Smooth muscle cell (in vitro differentiated cells): ENCODE measurements at regions not wholly inside any gene's neighbourhood (a gene's known extent, or its start where the extent isn't known, plus 50 kb on each side); places are given as distances from the start of the nearest gene placed in this dataset.

Experiments used
- DNase-seq: peaks from one replicate; lab custom pipeline; 2025; ENCODE audit not compliant: unreplicated experiment; lab: John Stamatoyannopoulos, UW
- H2AFZ ChIP-seq: fragments of 200-600 bp; sonication (generic); 2 replicates; pipeline ENCODE4 v1.6.0; 2016; ENCODE audit warnings: antibody characterized with exemption, low read depth, mild to moderate bottlenecking
- H3F3A ChIP-seq: fragments of 200-600 bp; sonication (generic); 2 replicates; pipeline ENCODE4 v1.6.0; 2017; ENCODE audit warnings: antibody characterized with exemption, low read depth
- H3K27ac ChIP-seq: fragments of 200-600 bp; sonication (generic); 2 replicates; pipeline ENCODE4 v1.5.1; 2016; ENCODE audit warnings: low read depth, mild to moderate bottlenecking
- H3K27me3 ChIP-seq: fragments of 200-600 bp; sonication (generic); 2 replicates; pipeline ENCODE4 v1.6.1; 2016; ENCODE audit warnings: low read depth, mild to moderate bottlenecking
- H3K36me3 ChIP-seq: fragments of 200-600 bp; sonication (generic); 2 replicates; pipeline ENCODE4 v1.5.1; 2016; ENCODE audit warnings: low read depth
- H3K4me1 ChIP-seq: fragments of 200-600 bp; sonication (generic); 2 replicates; pipeline ENCODE4 v1.5.1; 2016; ENCODE audit warnings: low read depth
- H3K4me2 ChIP-seq: fragments of 200-600 bp; sonication (generic); 2 replicates; pipeline ENCODE4 v1.6.0; 2016; ENCODE audit warnings: mild to moderate bottlenecking
- H3K4me3 ChIP-seq: fragments of 200-600 bp; sonication (generic); 2 replicates; pipeline ENCODE4 v1.5.1; 2016; ENCODE audit warnings: mild to moderate bottlenecking
- H3K79me2 ChIP-seq: fragments of 200-600 bp; sonication (generic); 2 replicates; pipeline ENCODE4 v1.6.0; 2016; ENCODE audit warnings: low read depth, mild to moderate bottlenecking
- H3K9ac ChIP-seq: fragments of 200-600 bp; sonication (generic); 2 replicates; pipeline ENCODE4 v1.6.0; 2016; ENCODE audit warnings: low read depth
- H3K9me3 ChIP-seq: fragments of 200-600 bp; sonication (generic); replicated peaks from 2 replicates; pipeline ENCODE4 v1.5.1; 2016; ENCODE audit warnings: low read depth
- H4K20me1 ChIP-seq: fragments of 200-600 bp; sonication (generic); 2 replicates; pipeline ENCODE4 v1.6.0; 2016; ENCODE audit warnings: low read depth
- CTCF ChIP-seq: fragments of 200-600 bp; sonication (generic); IDR thresholded peaks from 2 replicates; pipeline ENCODE4 v1.5.1; 2017; ENCODE audit warnings: borderline replicate concordance, mild to moderate bottlenecking, antibody characterized with exemption; ENCODE audit not compliant: insufficient read depth, poor library complexity, severe bottlenecking
- WGBS: methylation state at CpG from one replicate; pipeline ENCODE4 v1.1.7; 2016; ENCODE audit warnings: low lambda C conversion rate; 5-methylcytosine and 5-hydroxymethylcytosine counted together

DNA sequence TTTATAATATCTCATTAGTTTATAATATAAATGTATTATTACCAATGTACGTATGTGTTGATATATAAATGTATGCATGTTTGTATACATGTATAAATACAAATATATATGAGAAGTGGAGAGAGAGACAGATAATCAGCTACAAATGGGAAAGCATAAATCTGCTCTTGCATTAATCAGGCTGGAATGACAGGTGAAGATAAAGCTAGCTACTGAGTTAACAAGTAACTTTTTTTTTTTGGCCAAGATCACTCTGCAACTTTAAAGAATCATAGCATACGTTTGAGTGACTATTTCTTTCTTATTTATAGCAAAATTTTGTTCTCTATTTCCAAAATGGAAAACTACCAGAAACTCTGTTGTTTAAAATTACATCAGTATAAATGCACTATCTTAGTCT lies 422.8 kb downstream of the SI start:
- H3K9ac ChIP-seq, result no peak overlapping the region
- no peaks in the 10 kb centered on the region for H3K27me3 ChIP-seq
- no peak for TF ChIP-seq CTCF
- DNase-seq, result no peak
- no peak overlapping the region for H3K27ac ChIP-seq
- H3K4me3 ChIP-seq, result no peak overlapping the region
- no peaks in the 10 kb centered on the region for H4K20me1 ChIP-seq
- H2AFZ ChIP-seq, result no peak overlapping the region
- no peaks in the 10 kb centered on the region for H3K79me2 ChIP-seq
- H3K4me2 ChIP-seq, result no peak overlapping the region
- H3F3A ChIP-seq, result no peaks in the 10 kb centered on the region
- H3K9me3 ChIP-seq, result no peaks in the 10 kb centered on the region
- 86% methylated on average over 2 of the region's 2 CpGs for WGBS
- H3K36me3 ChIP-seq, result no peaks in the 10 kb centered on the region
- no peaks in the 10 kb centered on the region for H3K4me1 ChIP-seq

DNA sequence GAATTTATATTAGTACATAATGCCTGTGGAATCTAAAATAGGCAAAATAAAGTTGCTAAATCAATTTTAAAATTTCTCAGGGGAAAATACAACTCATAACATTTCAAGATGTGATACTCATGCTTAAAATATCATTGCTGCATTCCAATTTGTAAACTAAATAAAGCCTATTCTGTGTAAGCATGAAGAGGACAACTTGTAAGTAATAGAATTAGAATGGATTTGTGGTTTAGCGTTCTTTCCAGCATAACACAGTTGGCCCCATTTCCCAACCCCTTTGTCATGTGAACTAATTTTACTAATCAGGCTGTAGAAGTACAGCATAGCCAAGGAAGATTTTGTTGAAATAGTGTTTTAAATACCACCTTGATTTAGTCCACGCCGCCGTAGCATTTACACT lies 437.2 kb downstream of the SI start:
- no peaks in the 10 kb centered on the region for H3K79me2 ChIP-seq
- no peaks in the 10 kb centered on the region for H3K9me3 ChIP-seq
- H2AFZ ChIP-seq, result no peak overlapping the region
- peak overlapping the region; percentile 22 for H3K27ac ChIP-seq
- no peaks in the 10 kb centered on the region for H3K27me3 ChIP-seq
- no peaks in the 10 kb centered on the region for H3K4me1 ChIP-seq
- H3K4me3 ChIP-seq, result no peak overlapping the region
- TF ChIP-seq CTCF, result no peak
- no peak overlapping the region for H3K9ac ChIP-seq
- H4K20me1 ChIP-seq, result no peaks in the 10 kb centered on the region
- peak overlapping the region; percentile 44 for H3K4me2 ChIP-seq
- H3F3A ChIP-seq, result no peaks in the 10 kb centered on the region
- H3K36me3 ChIP-seq, result no peaks in the 10 kb centered on the region
- no peak for DNase-seq
- WGBS, result 71% methylated on average over 4 of the region's 4 CpGs

GRCh38 chr3:164640591-164640990 lies 437.7 kb downstream of the SI start:
- Histone ChIP-seq H3F3A (no peaks in the 10 kb centered on the region), H3K27me3 (no peaks in the 10 kb centered on the region), H3K9ac (no peak overlapping the region), H3K9me3 (no peaks in the 10 kb centered on the region), H3K79me2 (no peaks in the 10 kb centered on the region), H3K4me2 (peak overlapping the region; percentile 44), H3K4me3 (no peak overlapping the region), H2AFZ (no peak overlapping the region), H4K20me1 (no peaks in the 10 kb centered on the region), H3K36me3 (no peaks in the 10 kb centered on the region), H3K27ac (peak overlapping the region; percentile 22), H3K4me1 (no peaks in the 10 kb centered on the region)
- TF ChIP-seq CTCF, result no peak
- no peak for DNase-seq

DNA sequence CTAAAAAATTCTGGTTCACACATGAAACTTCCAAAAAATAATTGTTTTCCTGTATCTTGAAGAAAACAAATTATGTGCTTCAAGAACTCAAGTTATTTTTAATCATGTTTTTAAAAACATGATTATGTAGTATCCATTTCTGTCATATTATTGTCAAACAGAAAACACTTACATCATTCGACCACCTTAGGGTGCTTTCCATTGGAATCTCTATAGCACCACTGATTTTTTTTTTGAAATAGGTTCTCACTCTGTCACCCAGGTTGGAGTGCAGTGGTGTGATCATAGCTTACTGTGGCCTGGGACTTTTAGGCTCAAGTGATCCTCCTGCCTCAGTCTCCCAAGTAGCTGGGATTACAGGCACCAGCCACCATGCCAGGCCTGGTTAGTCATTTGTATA lies 457.3 kb downstream of the SI start:
- H3K36me3 ChIP-seq, result no peaks in the 10 kb centered on the region
- H3K27ac ChIP-seq, result no peak overlapping the region
- no peaks in the 10 kb centered on the region for H3K27me3 ChIP-seq
- H3K4me2 ChIP-seq, result no peak overlapping the region
- H3K79me2 ChIP-seq, result no peaks in the 10 kb centered on the region
- TF ChIP-seq CTCF, result no peak
- no peak overlapping the region for H3K9ac ChIP-seq
- H4K20me1 ChIP-seq, result no peaks in the 10 kb centered on the region
- no peak overlapping the region for H3K4me3 ChIP-seq
- H3F3A ChIP-seq, result no peaks in the 10 kb centered on the region
- 85% methylated on average over 1 of the region's 1 CpG for WGBS
- H3K4me1 ChIP-seq, result no peaks in the 10 kb centered on the region
- H2AFZ ChIP-seq, result no peak overlapping the region
- H3K9me3 ChIP-seq, result no peaks in the 10 kb centered on the region
- no peak for DNase-seq
